Activated CD4-positive, alpha-beta T cell treated with anti-CD3 and anti-CD28 coated beads, Interleukin-2, Interleukin-6, amounts not matched to agents 100 ng/mL and 50 ng/mL, durations not matched to agents 16 hours and 8 hours (primary cell): ENCODE measurements at regions not wholly inside any gene's neighbourhood (a gene's known extent, or its start where the extent isn't known, plus 50 kb on each side); places are given as distances from the start of the nearest gene placed in this dataset.
A peak's percentile ranks its signal among the peaks of the same experiment; 100 is the strongest.
"Not testable (repeated sequence)": the region's sequence is repeated elsewhere in the genome, so short reads cannot be mapped to it uniquely, and the experiment has no call there.

ENCODE experiments used
- DNase-seq: peaks from one replicate; pipeline ENCODE4 v3.0.0-alpha.2; 2020

- DNase-seq, result no peak
Observed at GRCh38 chr20:1810572-1810925, 84.7 kb upstream of the SIRPA start.

- no peak for DNase-seq
Observed at GRCh38 chr20:1809611-1810510, 85.3 kb upstream of the SIRPA start.

- DNase-seq, result peak; percentile 13
Observed at GRCh38 chr20:1809131-1809572, 86.1 kb upstream of the SIRPA start.

- no peak for DNase-seq
Observed at GRCh38 chr20:1808101-1808500, 87.1 kb upstream of the SIRPA start.

GRCh38 chr20:1807394-1807793 is 87.8 kb upstream of the SIRPA start:
- DNase-seq, result no peak

GRCh38 chr20:1806456-1806855 is 88.8 kb upstream of the SIRPA start:
- DNase-seq, result no peak

- DNase-seq, result no peak
Observed at GRCh38 chr20:1805816-1806215, 89.4 kb upstream of the SIRPA start.

GRCh38 chr20:1805161-1805581 is 90.0 kb upstream of the SIRPA start:
- no peak for DNase-seq

GRCh38 chr20:1804554-1804956 is 90.7 kb upstream of the SIRPA start:
- no peak for DNase-seq

GRCh38 chr20:1803932-1804501 is 91.2 kb upstream of the SIRPA start:
- no peak for DNase-seq

- DNase-seq, result peak; percentile 21
Observed at GRCh38 chr20:1803061-1803931, 91.9 kb upstream of the SIRPA start.

GRCh38 chr20:1802385-1803060 is 92.7 kb upstream of the SIRPA start:
- peak; percentile 46 for DNase-seq

- no peak for DNase-seq
Observed at GRCh38 chr20:1801929-1802306, 93.3 kb upstream of the SIRPA start.

GRCh38 chr20:1801225-1801928 is 93.8 kb upstream of the SIRPA start:
- DNase-seq, result no peak

GRCh38 chr20:1800777-1801176 is 94.4 kb upstream of the SIRPA start:
- no peak for DNase-seq

- DNase-seq, result no peak
Observed at GRCh38 chr20:1800180-1800579, 95.0 kb upstream of the SIRPA start.

GRCh38 chr20:1799746-1800145 is 95.5 kb upstream of the SIRPA start:
- DNase-seq, result not testable (repeated sequence)

- DNase-seq, result no peak
Observed at GRCh38 chr20:1798982-1799381, 96.2 kb upstream of the SIRPA start.

GRCh38 chr20:1793821-1794220 is 101.4 kb upstream of the SIRPA start:
- no peak for DNase-seq

- no peak for DNase-seq
Observed at GRCh38 chr20:1792274-1792673, 102.9 kb upstream of the SIRPA start.

GRCh38 chr20:1790386-1790785 is 104.8 kb upstream of the SIRPA start:
- DNase-seq, result no peak

GRCh38 chr20:1788044-1788443 is 107.2 kb upstream of the SIRPA start:
- no peak for DNase-seq
